GM12874 (cell line): ENCODE measurements at regions not wholly inside any gene's neighbourhood (a gene's known extent, or its start where the extent isn't known, plus 50 kb on each side); places are given as distances from the start of the nearest gene placed in this dataset.

ENCODE experiments used
- TF ChIP-seq, protein P1 (sequence below): IDR thresholded peaks from 2 replicates; pipeline ENCODE4 v1.5.1; 2011; ENCODE audit warnings: low read depth, mild to moderate bottlenecking, control low read depth, low read length, moderate library complexity; ENCODE audit not compliant: insufficient read depth

GRCh38 chr16:87063543-87063942 lies 253.6 kb downstream of the C16orf95 start:
- TF ChIP-seq, protein P1, sequence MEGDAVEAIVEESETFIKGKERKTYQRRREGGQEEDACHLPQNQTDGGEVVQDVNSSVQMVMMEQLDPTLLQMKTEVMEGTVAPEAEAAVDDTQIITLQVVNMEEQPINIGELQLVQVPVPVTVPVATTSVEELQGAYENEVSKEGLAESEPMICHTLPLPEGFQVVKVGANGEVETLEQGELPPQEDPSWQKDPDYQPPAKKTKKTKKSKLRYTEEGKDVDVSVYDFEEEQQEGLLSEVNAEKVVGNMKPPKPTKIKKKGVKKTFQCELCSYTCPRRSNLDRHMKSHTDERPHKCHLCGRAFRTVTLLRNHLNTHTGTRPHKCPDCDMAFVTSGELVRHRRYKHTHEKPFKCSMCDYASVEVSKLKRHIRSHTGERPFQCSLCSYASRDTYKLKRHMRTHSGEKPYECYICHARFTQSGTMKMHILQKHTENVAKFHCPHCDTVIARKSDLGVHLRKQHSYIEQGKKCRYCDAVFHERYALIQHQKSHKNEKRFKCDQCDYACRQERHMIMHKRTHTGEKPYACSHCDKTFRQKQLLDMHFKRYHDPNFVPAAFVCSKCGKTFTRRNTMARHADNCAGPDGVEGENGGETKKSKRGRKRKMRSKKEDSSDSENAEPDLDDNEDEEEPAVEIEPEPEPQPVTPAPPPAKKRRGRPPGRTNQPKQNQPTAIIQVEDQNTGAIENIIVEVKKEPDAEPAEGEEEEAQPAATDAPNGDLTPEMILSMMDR, result no peak

DNA sequence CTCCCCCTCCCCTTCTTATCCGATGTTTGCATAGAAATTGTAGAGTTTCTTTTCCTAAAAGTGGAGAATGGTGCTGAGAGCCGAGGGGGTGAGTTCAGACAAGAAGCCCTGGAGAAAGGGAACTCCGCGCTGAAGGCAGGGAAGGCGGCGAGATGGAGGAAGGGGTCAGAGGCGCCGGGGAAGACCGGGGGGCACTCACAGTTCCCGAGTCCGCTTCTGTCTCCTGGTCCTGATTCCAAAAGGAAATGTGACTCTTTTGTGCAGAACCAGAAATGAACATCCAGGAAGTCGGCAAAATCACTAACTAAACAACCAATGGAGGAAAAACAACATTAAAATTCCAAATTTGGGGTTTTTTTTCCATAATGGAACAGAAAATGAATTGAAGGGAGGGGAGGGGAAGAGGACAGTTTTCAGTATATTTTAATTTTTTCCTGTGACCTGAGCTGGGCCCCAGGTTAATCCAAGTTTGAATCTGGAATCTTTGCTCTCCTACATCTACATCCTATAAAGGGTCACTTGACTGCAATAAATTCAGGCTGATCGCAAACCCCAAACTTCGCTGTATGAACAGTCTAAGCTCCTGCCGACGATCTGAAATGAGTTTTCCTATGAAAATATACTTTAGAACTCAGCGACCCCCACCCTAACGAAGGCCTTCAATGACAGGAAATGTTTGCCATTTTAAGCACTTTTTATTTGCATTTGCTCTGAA lies 252.3 kb downstream of the C16orf95 start:
- TF ChIP-seq, protein P1, result no peak

DNA sequence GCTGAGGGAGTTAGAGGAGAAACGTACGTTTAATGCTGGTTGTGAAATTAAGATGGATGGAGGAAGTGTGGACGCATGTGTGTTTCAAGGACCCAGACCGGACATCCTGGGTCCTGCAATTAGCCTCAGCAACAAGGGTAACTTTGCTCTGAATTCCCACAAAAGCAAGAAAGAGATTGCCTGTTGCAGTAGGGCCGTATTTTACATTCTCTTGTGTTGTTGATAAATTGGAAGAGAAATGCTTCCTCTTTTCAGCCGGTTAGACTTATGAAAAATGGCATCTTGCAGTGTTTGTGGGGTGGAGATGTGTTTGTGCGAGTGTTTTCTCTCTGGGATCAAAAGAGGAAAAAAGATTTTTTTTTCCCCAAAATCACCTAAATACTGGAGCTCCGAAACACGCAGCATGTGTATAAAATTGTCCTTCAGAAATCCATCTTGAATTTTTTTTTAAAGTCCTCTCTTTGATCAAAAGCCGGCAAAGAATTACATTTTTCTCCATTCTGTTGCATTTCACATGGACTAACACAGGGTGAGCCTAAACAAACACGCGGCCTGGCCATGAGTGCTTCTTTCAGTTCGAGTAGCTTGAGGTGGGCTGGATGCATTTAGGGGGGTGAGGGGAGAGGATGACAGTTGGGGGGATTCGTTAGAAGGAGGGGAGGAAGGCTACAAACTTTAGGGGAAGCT lies 251.6 kb downstream of the C16orf95 start:
- TF ChIP-seq, protein P1, result no peak

- TF ChIP-seq, protein P1, result no peak
These were observed 250.8 kb downstream of the C16orf95 start for GRCh38 chr16:87066133-87067002.

DNA sequence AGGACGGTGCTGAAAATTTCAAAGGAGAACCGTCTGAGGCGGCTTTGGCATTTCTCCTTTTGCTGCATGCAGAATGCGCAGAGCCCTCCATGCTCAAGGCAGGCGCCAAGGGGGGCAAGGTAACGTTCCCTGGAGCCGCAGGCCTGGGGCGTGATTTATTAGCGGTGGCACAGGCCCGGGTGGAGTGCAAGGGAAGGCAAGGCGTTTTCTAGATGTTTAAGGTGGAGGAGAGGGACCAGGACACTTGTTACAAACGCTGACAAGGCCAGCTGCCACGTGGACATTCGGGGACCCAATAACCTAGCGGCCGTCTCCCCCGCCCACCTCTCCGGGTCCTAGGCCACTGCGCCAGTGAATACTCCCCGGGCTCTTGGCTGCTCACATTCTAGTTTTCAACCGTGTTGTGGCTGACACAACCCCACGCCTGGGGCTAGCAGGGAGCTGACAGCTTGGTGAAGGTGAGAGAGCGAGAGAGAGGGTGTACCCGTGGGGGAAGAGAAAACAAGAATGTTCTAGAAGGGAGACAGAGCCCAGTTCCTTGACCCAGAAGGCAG lies 250.1 kb downstream of the C16orf95 start:
- TF ChIP-seq, protein P1, result no peak

- TF ChIP-seq, protein P1, result no peak
These were observed 249.1 kb downstream of the C16orf95 start for GRCh38 chr16:87067836-87068761.
